ENCODE measurements at regions not wholly inside any gene's neighbourhood (a gene's known extent, or its start where the extent isn't known, plus 50 kb on each side); places are given as distances from the start of the nearest gene placed in this dataset.

GRCh38 chr10:109027534-109028185, 895.7 kb downstream of the XPNPEP1 start:
- no peak for TF ChIP-seq CTCF (IDR thresholded peaks at IDR 0.05; ENCODE audit: borderline replicate concordance, insufficient read depth, low read depth, low read length)
- H3K4me3 ChIP-seq (ENCODE audit: low read depth, low read length), result no peak overlapping the region

- H3K4me3 ChIP-seq (ENCODE audit: low read depth, low read length), result no peak overlapping the region
- no peak for TF ChIP-seq CTCF (IDR thresholded peaks at IDR 0.05; ENCODE audit: borderline replicate concordance, insufficient read depth, low read depth, low read length)
Measured at GRCh38 chr10:109025172-109025571, 898.1 kb downstream of the XPNPEP1 start.

GRCh38 chr10:109022417-109023049, 900.8 kb downstream of the XPNPEP1 start:
- H3K4me3 ChIP-seq (ENCODE audit: low read depth, low read length), result no peak overlapping the region

GRCh38 chr10:109019001-109019424, 904.3 kb downstream of the XPNPEP1 start:
- no peak for TF ChIP-seq CTCF (IDR thresholded peaks at IDR 0.05; ENCODE audit: borderline replicate concordance, insufficient read depth, low read depth, low read length)
- no peak overlapping the region for H3K4me3 ChIP-seq (ENCODE audit: low read depth, low read length)

More at GRCh38 chr10:109022417-109023049, 900.8 kb downstream of the XPNPEP1 start:
- no peak for TF ChIP-seq CTCF (IDR thresholded peaks at IDR 0.05; ENCODE audit: borderline replicate concordance, insufficient read depth, low read depth, low read length)

GRCh38 chr10:109007514-109007913, 915.8 kb downstream of the XPNPEP1 start:
- TF ChIP-seq CTCF (IDR thresholded peaks at IDR 0.05; ENCODE audit: borderline replicate concordance, insufficient read depth, low read depth, low read length), result no peak
- no peak overlapping the region for H3K4me3 ChIP-seq (ENCODE audit: low read depth, low read length)

GRCh38 chr10:108990441-108990840, 932.9 kb downstream of the XPNPEP1 start:
- TF ChIP-seq CTCF (IDR thresholded peaks at IDR 0.05; ENCODE audit: borderline replicate concordance, insufficient read depth, low read depth, low read length), result no peak
- H3K4me3 ChIP-seq (ENCODE audit: low read depth, low read length), result no peak overlapping the region

- TF ChIP-seq CTCF (IDR thresholded peaks at IDR 0.05; ENCODE audit: borderline replicate concordance, insufficient read depth, low read depth, low read length), result no peak
- no peak overlapping the region for H3K4me3 ChIP-seq (ENCODE audit: low read depth, low read length)
Measured at GRCh38 chr10:108989976-108990375, 933.3 kb downstream of the XPNPEP1 start.
